PC-9 (cell line): ENCODE measurements at regions not wholly inside any gene's neighbourhood (a gene's known extent, or its start where the extent isn't known, plus 50 kb on each side); places are given as distances from the start of the nearest gene placed in this dataset.

Experiments used
- EZH2 ChIP-seq: fragments of 200-600 bp; sonication (generic); IDR thresholded peaks from 2 replicates; pipeline ENCODE4 v1.8.0; 2017; ENCODE audit warnings: antibody characterized with exemption, low read depth
- TF ChIP-seq, protein P1 (sequence below): fragments of 200-600 bp; sonication (generic); conservative IDR thresholded peaks from 2 replicates; pipeline ENCODE4 v1.6.1; 2017; ENCODE audit warnings: mixed run types, antibody characterized with exemption, mild to moderate bottlenecking, moderate library complexity

DNA sequence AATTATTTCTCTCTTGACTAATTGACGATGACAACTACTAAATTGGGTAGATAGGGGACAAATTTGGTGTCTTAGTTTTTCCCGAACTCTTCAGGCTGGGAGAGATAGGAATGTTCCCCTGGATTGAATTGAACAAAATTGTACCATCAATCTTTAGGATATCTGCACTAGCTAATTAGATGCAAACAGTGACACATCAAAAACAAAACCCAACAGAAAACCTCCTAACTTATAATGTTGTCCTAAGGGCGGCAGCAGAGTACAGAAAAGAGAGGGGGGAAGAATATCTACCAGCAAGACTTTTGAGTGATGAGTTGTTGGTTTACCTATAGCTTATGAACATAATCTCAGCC, 342.9 kb downstream of the INSIG2 start:
- TF ChIP-seq EZH2, result no peak
- TF ChIP-seq, protein P1, sequence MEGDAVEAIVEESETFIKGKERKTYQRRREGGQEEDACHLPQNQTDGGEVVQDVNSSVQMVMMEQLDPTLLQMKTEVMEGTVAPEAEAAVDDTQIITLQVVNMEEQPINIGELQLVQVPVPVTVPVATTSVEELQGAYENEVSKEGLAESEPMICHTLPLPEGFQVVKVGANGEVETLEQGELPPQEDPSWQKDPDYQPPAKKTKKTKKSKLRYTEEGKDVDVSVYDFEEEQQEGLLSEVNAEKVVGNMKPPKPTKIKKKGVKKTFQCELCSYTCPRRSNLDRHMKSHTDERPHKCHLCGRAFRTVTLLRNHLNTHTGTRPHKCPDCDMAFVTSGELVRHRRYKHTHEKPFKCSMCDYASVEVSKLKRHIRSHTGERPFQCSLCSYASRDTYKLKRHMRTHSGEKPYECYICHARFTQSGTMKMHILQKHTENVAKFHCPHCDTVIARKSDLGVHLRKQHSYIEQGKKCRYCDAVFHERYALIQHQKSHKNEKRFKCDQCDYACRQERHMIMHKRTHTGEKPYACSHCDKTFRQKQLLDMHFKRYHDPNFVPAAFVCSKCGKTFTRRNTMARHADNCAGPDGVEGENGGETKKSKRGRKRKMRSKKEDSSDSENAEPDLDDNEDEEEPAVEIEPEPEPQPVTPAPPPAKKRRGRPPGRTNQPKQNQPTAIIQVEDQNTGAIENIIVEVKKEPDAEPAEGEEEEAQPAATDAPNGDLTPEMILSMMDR, result peak; percentile 51
